GM19328 (cell line): ENCODE measurements at regions not wholly inside any gene's neighbourhood (a gene's known extent, or its start where the extent isn't known, plus 50 kb on each side); places are given as distances from the start of the nearest gene placed in this dataset.

ENCODE experiments used
- ATAC-seq: cut with Tn5 transposase; IDR thresholded peaks from one replicate; pipeline ENCODE4 v1.9.1; 2021; ENCODE audit warnings: mild to moderate bottlenecking, moderate library complexity; ENCODE audit not compliant: unreplicated experiment

GRCh38 chr5:88545338-88545737 is 276.7 kb upstream of the TMEM161B start:
- no peak for ATAC-seq

- ATAC-seq: no peak
These were observed 276.0 kb upstream of the TMEM161B start for GRCh38 chr5:88544671-88545070.

- ATAC-seq: no peak
These were observed 275.5 kb upstream of the TMEM161B start for GRCh38 chr5:88544136-88544645.

GRCh38 chr5:88542786-88543185 is 274.1 kb upstream of the TMEM161B start:
- no peak for ATAC-seq

GRCh38 chr5:88540471-88541115 is 271.9 kb upstream of the TMEM161B start:
- ATAC-seq: no peak

- no peak for ATAC-seq
These were observed 271.2 kb upstream of the TMEM161B start for GRCh38 chr5:88539693-88540365.

GRCh38 chr5:88539026-88539425 is 270.4 kb upstream of the TMEM161B start:
- ATAC-seq: no peak

- no peak for ATAC-seq
These were observed 267.5 kb upstream of the TMEM161B start for GRCh38 chr5:88536146-88536545.

GRCh38 chr5:88524941-88525340 is 256.3 kb upstream of the TMEM161B start:
- no peak for ATAC-seq

- no peak for ATAC-seq
These were observed 250.4 kb upstream of the TMEM161B start for GRCh38 chr5:88519066-88519465.

- no peak for ATAC-seq
These were observed 249.7 kb upstream of the TMEM161B start for GRCh38 chr5:88518131-88519016.

GRCh38 chr5:88515881-88516819 is 247.5 kb upstream of the TMEM161B start:
- no peak for ATAC-seq

GRCh38 chr5:88515068-88515467 is 246.4 kb upstream of the TMEM161B start:
- ATAC-seq: no peak

GRCh38 chr5:88509403-88509802 is 240.8 kb upstream of the TMEM161B start:
- no peak for ATAC-seq

- ATAC-seq: no peak
These were observed 238.6 kb upstream of the TMEM161B start for GRCh38 chr5:88507261-88507660.

GRCh38 chr5:88503406-88503805 is 234.8 kb upstream of the TMEM161B start:
- ATAC-seq: no peak

- no peak for ATAC-seq
These were observed 234.3 kb upstream of the TMEM161B start for GRCh38 chr5:88503041-88503345.

- ATAC-seq: peak; percentile 91
These were observed 233.8 kb upstream of the TMEM161B start for GRCh38 chr5:88502179-88503040.

- no peak for ATAC-seq
These were observed 227.2 kb upstream of the TMEM161B start for GRCh38 chr5:88495810-88496209.

- ATAC-seq: no peak
These were observed 222.2 kb upstream of the TMEM161B start for GRCh38 chr5:88490874-88491273.
